Heart left ventricle (tissue), 13 donors: ENCODE measurements at regions not wholly inside any gene's neighbourhood (a gene's known extent, or its start where the extent isn't known, plus 50 kb on each side); places are given as distances from the start of the nearest gene placed in this dataset.

Experiments used
- POLR2A ChIP-seq, 2 donors: fragments of 450-650 bp; IDR thresholded peaks; one replicate each; pipeline ENCODE4 v1.6.1; 2017; ENCODE audit warnings: antibody characterized with exemption in 2 of 2, mild to moderate bottlenecking in 2 of 2, moderate library complexity in 2 of 2
- TF ChIP-seq, protein P1 (sequence below), 12 donors: fragments of 200-600 bp; sonication (generic) in 4 of 12; IDR thresholded peaks; one replicate each; pipeline versions ENCODE4 v1.5.0 to v1.8.0; 2018 to 2022; ENCODE audit warnings: antibody characterized with exemption in 12 of 12, mild to moderate bottlenecking in 5 of 12
- donor health status: ischemic (EF 13 %, LVEDD 7.1; RV severe dilation, severe dysfunction).
- donor health status: DM: no; HTN: yes; CAD: no.
- donor health status: DM: no; HTN: no; CAD: no.
- donor health status: ischemic (EF 25% LVEDD 6.9; RV normal size, moderate dysfunction).
- donor health status: ischemic (EF 25% LVEDD 5.7; RV mildly dilated, moderate dysfunction).
- donor health status: ischemic (EF 35%, LVEDD 5.7; RV mildly dilated, moderate dysfunction).
- donor health status: nonischemic (EF 11% LVEDD 7.7; RV severe dilation, severe dysfunction).
- donor health status: DM: yes; HTN: yes; CAD: no.
- donor health status: PGD.
- donor health status: ischemic (EF 29% LVEDD 5.4; RV normal size, mild dysfunction).
- donor health status: nonischemic (EF 23%, LVEDD 6.1; RV moderate dilation, normal function).

GRCh38 chr2:57543211-57543610, 503.4 kb upstream of the VRK2 start:
- TF ChIP-seq, protein P1, sequence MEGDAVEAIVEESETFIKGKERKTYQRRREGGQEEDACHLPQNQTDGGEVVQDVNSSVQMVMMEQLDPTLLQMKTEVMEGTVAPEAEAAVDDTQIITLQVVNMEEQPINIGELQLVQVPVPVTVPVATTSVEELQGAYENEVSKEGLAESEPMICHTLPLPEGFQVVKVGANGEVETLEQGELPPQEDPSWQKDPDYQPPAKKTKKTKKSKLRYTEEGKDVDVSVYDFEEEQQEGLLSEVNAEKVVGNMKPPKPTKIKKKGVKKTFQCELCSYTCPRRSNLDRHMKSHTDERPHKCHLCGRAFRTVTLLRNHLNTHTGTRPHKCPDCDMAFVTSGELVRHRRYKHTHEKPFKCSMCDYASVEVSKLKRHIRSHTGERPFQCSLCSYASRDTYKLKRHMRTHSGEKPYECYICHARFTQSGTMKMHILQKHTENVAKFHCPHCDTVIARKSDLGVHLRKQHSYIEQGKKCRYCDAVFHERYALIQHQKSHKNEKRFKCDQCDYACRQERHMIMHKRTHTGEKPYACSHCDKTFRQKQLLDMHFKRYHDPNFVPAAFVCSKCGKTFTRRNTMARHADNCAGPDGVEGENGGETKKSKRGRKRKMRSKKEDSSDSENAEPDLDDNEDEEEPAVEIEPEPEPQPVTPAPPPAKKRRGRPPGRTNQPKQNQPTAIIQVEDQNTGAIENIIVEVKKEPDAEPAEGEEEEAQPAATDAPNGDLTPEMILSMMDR (IDR thresholded peaks at IDR 0.05): no peak
- no peak for TF ChIP-seq POLR2A (IDR thresholded peaks at IDR 0.05)
